D721Med (cell line): ENCODE measurements at regions not wholly inside any gene's neighbourhood (a gene's known extent, or its start where the extent isn't known, plus 50 kb on each side); places are given as distances from the start of the nearest gene placed in this dataset.

ENCODE experiments used
- DNase-seq: peaks from one replicate; pipeline ENCODE4 v3.0.0; 2011; ENCODE audit warnings: low spot score; ENCODE audit not compliant: insufficient read length
- FAIRE-seq: peaks from 2 replicates; lab custom pipeline; 2011; peaks lifted over from hg19 to GRCh38; lab: Jason Lieb, UNC
- CTCF ChIP-seq: IDR thresholded peaks from 2 replicates; pipeline ENCODE4 v1.5.1; 2012; ENCODE audit warnings: mild to moderate bottlenecking, control low read depth; ENCODE audit not compliant: insufficient read depth; ENCODE audit errors: missing control alignments

GRCh38 chr18:65260030-65260429 lies 490.8 kb upstream of the CDH7 start:
- no peak for TF ChIP-seq CTCF
- DNase-seq (no peak), FAIRE-seq (no peak)

- TF ChIP-seq CTCF: no peak
- DNase-seq (no peak), FAIRE-seq (no peak)
Observed at GRCh38 chr18:65259403-65259802, 491.4 kb upstream of the CDH7 start.

GRCh38 chr18:65257149-65257548 lies 493.7 kb upstream of the CDH7 start:
- FAIRE-seq (no peak), DNase-seq (no peak)
- no peak for TF ChIP-seq CTCF

- FAIRE-seq (no peak), DNase-seq (no peak)
- TF ChIP-seq CTCF: no peak
Observed at GRCh38 chr18:65255417-65255816, 495.4 kb upstream of the CDH7 start.

- FAIRE-seq (no peak), DNase-seq (no peak)
- TF ChIP-seq CTCF: no peak
Observed at GRCh38 chr18:65239787-65240186, 511.0 kb upstream of the CDH7 start.

GRCh38 chr18:65235966-65236624 lies 514.7 kb upstream of the CDH7 start:
- no peak for DNase-seq
- FAIRE-seq: no peak
- TF ChIP-seq CTCF: no peak

GRCh38 chr18:65230311-65230710 lies 520.5 kb upstream of the CDH7 start:
- FAIRE-seq: no peak
- DNase-seq: no peak
- no peak for TF ChIP-seq CTCF
